ENCODE measurements at regions not wholly inside any gene's neighbourhood (a gene's known extent, or its start where the extent isn't known, plus 50 kb on each side); places are given as distances from the start of the nearest gene placed in this dataset.
"Not testable (repeated sequence)": the region's sequence is repeated elsewhere in the genome, so short reads cannot be mapped to it uniquely, and the experiment has no call there.

- Histone ChIP-seq H4K20me1 (ENCODE audit: insufficient read depth) (no peaks in the 10 kb centered on the region), H3K9ac (no peak overlapping the region), H3K9me3 (no peaks in the 10 kb centered on the region), H3K9me2 (no peaks in the 10 kb centered on the region), H3K79me2 (ENCODE audit: insufficient read depth) (no peaks in the 10 kb centered on the region), H2AFZ (ENCODE audit: low read depth) (no peak overlapping the region), H3K4me3 (ENCODE audit: low read depth in 2 of 2, low read length in 1 of 2) (no peak overlapping the region), H3K4me1 (ENCODE audit: control insufficient read depth in 1 of 2, insufficient read depth in 2 of 2, low read depth in 1 of 2, low read length in 1 of 2) (no peaks in the 10 kb centered on the region), H3K27ac (ENCODE audit: low read depth in 2 of 2, low read length in 1 of 2) (no peak overlapping the region), H3F3A (replicated peaks; ENCODE audit: insufficient read depth) (no peaks in the 10 kb centered on the region), H3K4me2 (no peak overlapping the region), H3K36me3 (replicated peaks in 1 of 2; ENCODE audit: control insufficient read depth in 1 of 2, insufficient read depth in 2 of 2, low read length in 1 of 2) (no peaks in the 10 kb centered on the region), H3K27me3 (ENCODE audit: insufficient read depth) (no peaks in the 10 kb centered on the region)
- no peak for DNase-seq
- POLR2A ChIA-PET: no interaction called here
- TF ChIP-seq RXRA (IDR thresholded peaks at IDR 0.05; ENCODE audit: borderline replicate concordance, low read depth) (no peak), GATA2 (CRISPR knock-in tag; IDR thresholded peaks at IDR 0.05) (no peak), CHD2 (IDR thresholded peaks at IDR 0.05; ENCODE audit: low read length, partially characterized antibody) (no peak), GABPA (IDR thresholded peaks at IDR 0.05; ENCODE audit: low read depth) (no peak), RCOR1 (IDR thresholded peaks at IDR 0.05; ENCODE audit: low read length) (no peak), ELF1 (IDR thresholded peaks at IDR 0.05) (no peak), ZBTB33 (IDR thresholded peaks at IDR 0.05; ENCODE audit: borderline replicate concordance, low read depth) (no peak), IRF3 (IDR thresholded peaks at IDR 0.05; ENCODE audit: low read depth, low read length) (no peak), JUND (IDR thresholded peaks at IDR 0.05) (no peak), MAX (IDR thresholded peaks at IDR 0.05; ENCODE audit: low read depth) (no peak), RFX5 (IDR thresholded peaks at IDR 0.05; ENCODE audit: low read length) (no peak), EZH2phosphoT487 (IDR thresholded peaks at IDR 0.05; ENCODE audit: borderline replicate concordance, low read depth) (no peak), POLR2AphosphoS5 (IDR thresholded peaks at IDR 0.05; ENCODE audit: low read depth, low read length) (no peak), FOXJ3 (CRISPR knock-in tag; IDR thresholded peaks at IDR 0.05) (no peak)
- 53% methylated on average over 8 of the region's 8 CpGs for WGBS (ENCODE audit: low lambda C conversion rate)
- CTCF ChIA-PET: no interaction called here
Measured at GRCh38 chrX:123797543-123798447, 62.1 kb upstream of the XIAP start.

- H3K79me2 ChIP-seq (ENCODE audit: insufficient read depth); H3K4me2 ChIP-seq; H3K9ac ChIP-seq; DNase-seq; H3K9me3 ChIP-seq; H3K4me1 ChIP-seq (ENCODE audit: control insufficient read depth in 1 of 2, insufficient read depth in 2 of 2, low read depth in 1 of 2, low read length in 1 of 2); H3K27ac ChIP-seq (ENCODE audit: low read depth in 2 of 2, low read length in 1 of 2); H3K4me3 ChIP-seq (ENCODE audit: low read depth in 2 of 2, low read length in 1 of 2); POLR2A ChIA-PET; H4K20me1 ChIP-seq (ENCODE audit: insufficient read depth); H3F3A ChIP-seq (replicated peaks; ENCODE audit: insufficient read depth); CTCF ChIA-PET; H3K27me3 ChIP-seq (ENCODE audit: insufficient read depth); H3K36me3 ChIP-seq (replicated peaks in 1 of 2; ENCODE audit: control insufficient read depth in 1 of 2, insufficient read depth in 2 of 2, low read length in 1 of 2); H2AFZ ChIP-seq (ENCODE audit: low read depth); H3K9me2 ChIP-seq: not testable (repeated sequence)
- WGBS (ENCODE audit: low lambda C conversion rate): 44% methylated on average over 10 of the region's 13 CpGs
Measured at GRCh38 chrX:123798706-123799430, 61.0 kb upstream of the XIAP start.

All from SK-N-SH (cell line).